Hematopoietic multipotent progenitor cell treated with erythropoietin and hydrocortisone succinate and interleukin-3 and kit ligand, for 4 days (in vitro differentiated cells): ENCODE measurements at regions not wholly inside any gene's neighbourhood (a gene's known extent, or its start where the extent isn't known, plus 50 kb on each side); places are given as distances from the start of the nearest gene placed in this dataset.
A peak's percentile ranks its signal among the peaks of the same experiment; 100 is the strongest.

Experiments
- DNase-seq: peaks from one replicate; pipeline ENCODE4 v3.0.0-alpha.2; 2015

- DNase-seq, result no peak
These were observed 458.2 kb downstream of the TSHZ3 start for GRCh38 chr19:30891051-30891450.

GRCh38 chr19:30890033-30890432 lies 459.2 kb downstream of the TSHZ3 start:
- DNase-seq, result no peak

- DNase-seq, result no peak
These were observed 460.3 kb downstream of the TSHZ3 start for GRCh38 chr19:30888937-30889336.

GRCh38 chr19:30887042-30887441 lies 462.2 kb downstream of the TSHZ3 start:
- no peak for DNase-seq

GRCh38 chr19:30886222-30886621 lies 463.0 kb downstream of the TSHZ3 start:
- no peak for DNase-seq

- DNase-seq, result no peak
These were observed 465.0 kb downstream of the TSHZ3 start for GRCh38 chr19:30884146-30884812.

- no peak for DNase-seq
These were observed 466.2 kb downstream of the TSHZ3 start for GRCh38 chr19:30883071-30883470.

GRCh38 chr19:30882411-30883005 lies 466.7 kb downstream of the TSHZ3 start:
- DNase-seq, result no peak

- no peak for DNase-seq
These were observed 467.3 kb downstream of the TSHZ3 start for GRCh38 chr19:30881930-30882329.

- DNase-seq, result no peak
These were observed 468.0 kb downstream of the TSHZ3 start for GRCh38 chr19:30881281-30881680.

GRCh38 chr19:30880551-30880950 lies 468.7 kb downstream of the TSHZ3 start:
- DNase-seq, result no peak

- no peak for DNase-seq
These were observed 469.1 kb downstream of the TSHZ3 start for GRCh38 chr19:30880151-30880550.

- DNase-seq, result no peak
These were observed 469.5 kb downstream of the TSHZ3 start for GRCh38 chr19:30879736-30880135.

- DNase-seq, result no peak
These were observed 470.0 kb downstream of the TSHZ3 start for GRCh38 chr19:30879225-30879624.

GRCh38 chr19:30878495-30878894 lies 470.7 kb downstream of the TSHZ3 start:
- no peak for DNase-seq

GRCh38 chr19:30877661-30878113 lies 471.5 kb downstream of the TSHZ3 start:
- peak; percentile 52 for DNase-seq

- no peak for DNase-seq
These were observed 475.5 kb downstream of the TSHZ3 start for GRCh38 chr19:30873691-30874090.

- DNase-seq, result no peak
These were observed 476.2 kb downstream of the TSHZ3 start for GRCh38 chr19:30873003-30873402.

- no peak for DNase-seq
These were observed 477.3 kb downstream of the TSHZ3 start for GRCh38 chr19:30871979-30872378.

- no peak for DNase-seq
These were observed 478.4 kb downstream of the TSHZ3 start for GRCh38 chr19:30870876-30871275.

GRCh38 chr19:30865511-30865910 lies 483.7 kb downstream of the TSHZ3 start:
- no peak for DNase-seq

- peak; percentile 89 for DNase-seq
These were observed 484.6 kb downstream of the TSHZ3 start for GRCh38 chr19:30864391-30865215.

- DNase-seq, result no peak
These were observed 486.4 kb downstream of the TSHZ3 start for GRCh38 chr19:30862876-30863275.

GRCh38 chr19:30861919-30862318 lies 487.3 kb downstream of the TSHZ3 start:
- DNase-seq, result no peak
